PC-3 (cell line): ENCODE measurements at regions not wholly inside any gene's neighbourhood (a gene's known extent, or its start where the extent isn't known, plus 50 kb on each side); places are given as distances from the start of the nearest gene placed in this dataset.

Experiments
- ATAC-seq: fragments of 200-7000 bp; cut with Tn5 transposase; 2 replicates; pipeline ENCODE4 v1.9.1; 2020; ENCODE audit warnings: mild to moderate bottlenecking, moderate library complexity
- BruUV-seq: library from RNA; stranded (reverse); fragments of 400-500 nt; replicated peaks from 2 replicates; lab custom pipeline; 2021; lab: Mats Ljungman, UMichigan
- CTCF ChIA-PET: fragments of 300-600 bp; sonication (Branson Sonifier 250); formaldehyde crosslinking; loops from one replicate; lab custom pipeline; 2022; ENCODE audit warnings: antibody characterized with exemption; lab: Charles Lee
- POLR2A ChIA-PET: fragments of 300-600 bp; sonication (Branson Sonifier 250); formaldehyde crosslinking; loops from one replicate; lab custom pipeline; 2022; ENCODE audit warnings: antibody characterized with exemption; ENCODE audit not compliant: unreplicated experiment; lab: Charles Lee
- DNase-seq: peaks from one replicate; pipeline ENCODE4 v3.0.0-alpha.2; 2015
- H2AFZ ChIP-seq: fragments of 300-600 bp; sonication (generic); 2 replicates; pipeline ENCODE4 v1.6.0; 2016; ENCODE audit warnings: antibody characterized with exemption, low read length
- H3F3A ChIP-seq: fragments of 300-600 bp; sonication (generic); one replicate; pipeline ENCODE4 v1.6.0; 2017; ENCODE audit warnings: antibody characterized with exemption, low read length, control low read depth, mild to moderate bottlenecking; ENCODE audit not compliant: unreplicated experiment
- H3K27ac ChIP-seq: fragments of 300-600 bp; sonication (generic); 2 replicates; pipeline ENCODE4 v1.5.1; 2016; ENCODE audit warnings: mild to moderate bottlenecking, low read length
- H3K27me3 ChIP-seq: fragments of 300-600 bp; sonication (generic); 2 replicates; pipeline ENCODE4 v1.6.1; 2016; ENCODE audit warnings: low read length, mixed read lengths
- H3K36me3 ChIP-seq: fragments of 300-600 bp; sonication (generic); 2 replicates; pipeline ENCODE4 v1.6.1; 2016; ENCODE audit warnings: low read depth, mixed run types, low read length, mixed read lengths
- H3K4me1 ChIP-seq: fragments of 300-600 bp; sonication (generic); 2 replicates; pipeline ENCODE4 v1.5.1; 2016; ENCODE audit warnings: low read length; ENCODE audit not compliant: insufficient read depth
- H3K4me2 ChIP-seq: fragments of 300-600 bp; sonication (generic); 2 replicates; pipeline ENCODE4 v1.6.0; 2016; ENCODE audit warnings: low read length
- H3K4me3 ChIP-seq: fragments of 300-600 bp; sonication (generic); 2 replicates; pipeline ENCODE4 v1.5.1; 2016; ENCODE audit warnings: mild to moderate bottlenecking, low read length, mixed read lengths
- H3K79me2 ChIP-seq: fragments of 300-600 bp; sonication (generic); 2 replicates; pipeline ENCODE4 v1.6.1; 2017; ENCODE audit warnings: low read length, mixed read lengths
- H3K9ac ChIP-seq: fragments of 300-600 bp; sonication (generic); 2 replicates; pipeline ENCODE4 v1.6.0; 2016; ENCODE audit warnings: mild to moderate bottlenecking, low read length
- H3K9me2 ChIP-seq: fragments of 300-600 bp; sonication (generic); replicated peaks from 2 replicates; pipeline ENCODE4 v1.6.1; 2016; ENCODE audit warnings: mixed run types, low read length, mixed read lengths
- H3K9me3 ChIP-seq: fragments of 300-600 bp; sonication (generic); 2 replicates; pipeline ENCODE4 v1.6.1; 2016; ENCODE audit warnings: low read length, mixed read lengths
- H4K20me1 ChIP-seq: fragments of 300-600 bp; sonication (generic); 2 replicates; pipeline ENCODE4 v1.6.1; 2016; ENCODE audit warnings: low read length, mixed read lengths
- CTCF ChIP-seq: fragments of 300-600 bp; sonication (generic); conservative IDR thresholded peaks from 2 replicates; pipeline ENCODE4 v1.5.1; 2017; ENCODE audit warnings: antibody characterized with exemption, low read depth, mild to moderate bottlenecking, low read length
- EZH2 ChIP-seq: fragments of 300-600 bp; sonication (generic); IDR thresholded peaks from one replicate; pipeline ENCODE4 v1.6.1; 2017; ENCODE audit warnings: antibody characterized with exemption, mild to moderate bottlenecking, low read length; ENCODE audit not compliant: unreplicated experiment
- EZH2phosphoT487 ChIP-seq: fragments of 300-600 bp; sonication (generic); IDR thresholded peaks from 2 replicates; pipeline ENCODE4 v1.6.1; 2018; ENCODE audit warnings: mild to moderate bottlenecking, antibody characterized with exemption, low read length, borderline replicate concordance
- intact Hi-C: fragments of 100-400 bp; cut with micrococcal nuclease; formaldehyde crosslinking; loops from 2 replicates; pipeline ENCODE4 v1.9.0; 2023

- CTCF ChIA-PET: no interaction called here
- no TSS peak for BruUV-seq
- ATAC-seq: no peak
- H3K27ac ChIP-seq: no peak overlapping the region
- H3K36me3 ChIP-seq: no peaks in the 10 kb centered on the region
- no peaks in the 10 kb centered on the region for H3K9me3 ChIP-seq
- no peaks in the 10 kb centered on the region for H3F3A ChIP-seq
- H3K9me2 ChIP-seq: no peaks in the 10 kb centered on the region
- H3K4me2 ChIP-seq: no peak overlapping the region
- no peaks in the 10 kb centered on the region for H3K79me2 ChIP-seq
- no peaks in the 10 kb centered on the region for H3K4me1 ChIP-seq
- POLR2A ChIA-PET: no interaction called here
- TF ChIP-seq EZH2: no peak
- no peak for TF ChIP-seq EZH2phosphoT487
- no peak for TF ChIP-seq CTCF
- H3K4me3 ChIP-seq: no peak overlapping the region
- no peaks in the 10 kb centered on the region for H4K20me1 ChIP-seq
- intact Hi-C loops: no loop called here
- H2AFZ ChIP-seq: no peak overlapping the region
- H3K9ac ChIP-seq: no peak overlapping the region
- no peaks in the 10 kb centered on the region for H3K27me3 ChIP-seq
- DNase-seq: no peak
These were observed 244.3 kb upstream of the ASCC3 start for GRCh38 chr6:101125380-101125971.

- CTCF ChIA-PET: no interaction called here
- no TSS peak for BruUV-seq
- no peak overlapping the region for H3K4me2 ChIP-seq
These were observed 245.4 kb upstream of the ASCC3 start for GRCh38 chr6:101126501-101126900.

More at GRCh38 chr6:101126501-101126900, 245.4 kb upstream of the ASCC3 start:
- Histone ChIP-seq H3K36me3 (no peaks in the 10 kb centered on the region), H3K9me3 (no peaks in the 10 kb centered on the region), H3K27ac (no peak overlapping the region), H3K9me2 (no peaks in the 10 kb centered on the region), H3K4me3 (no peak overlapping the region), H3K79me2 (no peaks in the 10 kb centered on the region), H2AFZ (no peak overlapping the region), H3K4me1 (no peaks in the 10 kb centered on the region), H3K9ac (no peak overlapping the region), H3K27me3 (no peaks in the 10 kb centered on the region), H3F3A (no peaks in the 10 kb centered on the region), H4K20me1 (no peaks in the 10 kb centered on the region)
- TF ChIP-seq CTCF (no peak), EZH2phosphoT487 (no peak), EZH2 (no peak)
- ATAC-seq: no peak
- intact Hi-C loops: no loop called here
- POLR2A ChIA-PET: no interaction called here
- DNase-seq: no peak
